Right lobe of liver (tissue), 6 donors: ENCODE measurements at regions not wholly inside any gene's neighbourhood (a gene's known extent, or its start where the extent isn't known, plus 50 kb on each side); places are given as distances from the start of the nearest gene placed in this dataset.

Experiments
- ATAC-seq, 4 donors: fragments of 200-7000 bp; cut with Tn5 transposase; one replicate each; pipeline ENCODE4 v1.9.1; 2020; ENCODE audit warnings: mild to moderate bottlenecking in 4 of 4, moderate library complexity in 4 of 4
- DNase-seq, 3 donors: peaks; one replicate each; pipeline ENCODE4 v3.0.0-alpha.2; 2020
- H3K27ac ChIP-seq, 3 donors: fragments of 200-600 bp; one replicate each; pipeline ENCODE4 v1.8.0; 2022
- H3K27me3 ChIP-seq, 2 donors: fragments of 200-600 bp; one replicate each; pipeline ENCODE4 v1.8.0; 2022
- H3K36me3 ChIP-seq, 4 donors: fragments of 200-600 bp; sonication (generic) in 1 of 4; one replicate each; pipeline versions ENCODE4 v1.5.1 to v1.8.0; 2017 to 2022; ENCODE audit warnings: control low read depth in 1 of 4
- H3K4me1 ChIP-seq, 4 donors: fragments of 200-600 bp; sonication (generic) in 1 of 4; one replicate each; pipeline versions ENCODE4 v1.5.1 to v1.8.0; 2017 to 2022; ENCODE audit warnings: control low read depth in 1 of 4
- H3K4me3 ChIP-seq, 3 donors: fragments of 200-600 bp; one replicate each; pipeline ENCODE4 v1.8.0; 2022
- H3K9me3 ChIP-seq, 4 donors: fragments of 200-600 bp; sonication (generic) in 1 of 4; one replicate each; pipeline versions ENCODE4 v1.5.1 to v1.8.0; 2017 to 2022; ENCODE audit warnings: control low read depth in 1 of 4
- POLR2A ChIP-seq: fragments of 450-650 bp; IDR thresholded peaks from one replicate; pipeline ENCODE4 v1.6.1; 2017; ENCODE audit warnings: antibody characterized with exemption, mild to moderate bottlenecking
- WGBS: methylation state at CpG from one replicate; pipeline ENCODE4 v1.1.6; 2018; ENCODE audit warnings: low coverage, low lambda C conversion rate; ENCODE audit not compliant: insufficient coverage; ENCODE audit errors: missing lambda C conversion rate; 5-methylcytosine and 5-hydroxymethylcytosine counted together
- intact Hi-C, 2 donors: fragments of 100-400 bp; cut with DNase I; formaldehyde crosslinking; loops; one replicate each; pipeline versions ENCODE4 v1.11.2 to v1.14.1; 2022
- TF ChIP-seq, protein P1 (sequence below), 4 donors: fragments of 200-600 bp in 3 of 4; fragments of 450-650 bp in 1 of 4; IDR thresholded peaks; one replicate each; pipeline versions ENCODE4 v1.5.1 to v1.8.0; 2016 to 2022; ENCODE audit warnings: antibody characterized with exemption in 4 of 4, mild to moderate bottlenecking in 2 of 4
- donor health status: DM: no; HTN: yes; CAD: no.
- donor health status: DM: no; HTN: no; CAD: no.
- donor health status: DM: no; HTN: no; CAD: no.
- donor health status: DM: no; HTN: yes; CAD: no.
- donor health status: DM: no; HTN: yes; CAD: no.

DNA sequence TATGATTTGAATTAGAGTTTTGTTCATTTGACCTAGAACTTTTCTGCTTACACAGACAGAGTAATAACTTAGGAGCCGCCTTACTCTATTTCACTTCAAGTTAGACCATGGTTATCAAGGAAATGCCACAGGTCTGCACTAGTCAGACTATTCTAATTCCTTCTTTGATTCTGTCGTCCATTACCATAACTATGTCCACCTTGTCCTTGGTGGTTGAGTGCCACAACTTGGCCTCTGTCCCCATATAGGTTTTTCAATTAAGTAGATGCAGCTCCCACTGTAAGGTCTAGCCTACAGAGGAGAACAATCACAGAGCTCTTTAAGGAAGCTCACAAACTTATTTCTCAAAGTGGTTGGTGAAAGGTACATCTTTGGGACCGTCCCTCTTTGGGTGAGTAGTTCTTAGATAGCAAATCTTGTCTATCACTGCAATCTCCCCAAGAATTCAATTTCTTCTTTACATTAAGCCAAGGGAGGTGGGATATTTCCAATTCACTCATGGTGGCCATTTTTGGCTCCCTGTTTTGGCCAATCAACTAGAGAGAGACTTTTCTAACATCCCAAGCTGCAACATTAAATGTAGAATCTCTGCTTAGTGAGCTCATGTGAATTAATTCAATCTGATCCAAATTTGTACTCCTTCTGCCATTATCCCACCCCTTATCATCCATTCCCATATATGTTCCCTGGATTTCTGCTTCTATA lies 434.6 kb downstream of the ADAMTS20 start:
- no peak for TF ChIP-seq POLR2A
- TF ChIP-seq, protein P1, sequence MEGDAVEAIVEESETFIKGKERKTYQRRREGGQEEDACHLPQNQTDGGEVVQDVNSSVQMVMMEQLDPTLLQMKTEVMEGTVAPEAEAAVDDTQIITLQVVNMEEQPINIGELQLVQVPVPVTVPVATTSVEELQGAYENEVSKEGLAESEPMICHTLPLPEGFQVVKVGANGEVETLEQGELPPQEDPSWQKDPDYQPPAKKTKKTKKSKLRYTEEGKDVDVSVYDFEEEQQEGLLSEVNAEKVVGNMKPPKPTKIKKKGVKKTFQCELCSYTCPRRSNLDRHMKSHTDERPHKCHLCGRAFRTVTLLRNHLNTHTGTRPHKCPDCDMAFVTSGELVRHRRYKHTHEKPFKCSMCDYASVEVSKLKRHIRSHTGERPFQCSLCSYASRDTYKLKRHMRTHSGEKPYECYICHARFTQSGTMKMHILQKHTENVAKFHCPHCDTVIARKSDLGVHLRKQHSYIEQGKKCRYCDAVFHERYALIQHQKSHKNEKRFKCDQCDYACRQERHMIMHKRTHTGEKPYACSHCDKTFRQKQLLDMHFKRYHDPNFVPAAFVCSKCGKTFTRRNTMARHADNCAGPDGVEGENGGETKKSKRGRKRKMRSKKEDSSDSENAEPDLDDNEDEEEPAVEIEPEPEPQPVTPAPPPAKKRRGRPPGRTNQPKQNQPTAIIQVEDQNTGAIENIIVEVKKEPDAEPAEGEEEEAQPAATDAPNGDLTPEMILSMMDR (IDR thresholded peaks at IDR 0.05): no peak
- H3K27me3 ChIP-seq: no peaks in the 10 kb centered on the region
- no peak overlapping the region for H3K4me3 ChIP-seq
- no peaks in the 10 kb centered on the region for H3K4me1 ChIP-seq
- no peak for DNase-seq
- intact Hi-C loops: no loop called here
- H3K27ac ChIP-seq: no peak overlapping the region
- no peaks in the 10 kb centered on the region for H3K36me3 ChIP-seq
- no peak for ATAC-seq
- 44% methylated on average over 3 of the region's 3 CpGs for WGBS
- H3K9me3 ChIP-seq: no peaks in the 10 kb centered on the region

DNA sequence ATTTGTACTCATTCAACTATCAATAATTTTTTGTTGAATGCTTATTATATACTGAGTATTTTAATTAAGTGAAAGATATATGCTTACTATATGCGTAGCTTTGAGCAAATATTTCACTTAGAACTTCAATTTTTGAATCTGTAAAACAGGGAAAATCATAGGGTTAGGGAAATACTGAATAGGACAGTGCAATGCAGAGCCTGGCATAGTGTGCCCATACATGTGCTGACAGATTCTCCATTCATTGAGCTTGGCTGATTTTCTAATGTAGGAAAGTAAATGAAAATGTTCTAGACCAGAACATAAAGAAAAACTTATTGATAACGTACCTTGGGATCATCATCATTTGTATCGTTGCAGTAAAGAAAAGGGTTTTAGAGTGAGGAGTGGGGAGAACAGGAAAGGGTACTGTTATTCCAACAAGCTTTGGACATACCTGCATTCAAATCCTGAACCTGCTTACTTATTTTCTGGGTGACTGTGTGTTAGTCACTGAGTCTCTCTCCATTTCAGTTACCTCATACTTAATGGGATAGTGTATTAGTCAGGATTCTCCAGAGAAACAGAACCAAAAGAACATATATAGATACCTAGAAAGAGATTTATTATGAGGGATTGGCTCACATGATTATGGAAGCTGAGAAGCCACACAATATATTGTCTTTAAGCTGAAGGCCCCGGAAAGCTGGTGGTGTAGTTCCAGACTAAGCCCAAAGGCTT lies 436.4 kb downstream of the ADAMTS20 start:
- DNase-seq (no peak), ATAC-seq (no peak)
- no peak for TF ChIP-seq POLR2A
- TF ChIP-seq, protein P1 (IDR thresholded peaks at IDR 0.05): no peak
- intact Hi-C loops: no loop called here
- no peaks in the 10 kb centered on the region for H3K27me3 ChIP-seq
- H3K4me3 ChIP-seq: no peak overlapping the region
- 43% methylated on average over 4 of the region's 4 CpGs for WGBS
- no peaks in the 10 kb centered on the region for H3K9me3 ChIP-seq
- H3K36me3 ChIP-seq: no peaks in the 10 kb centered on the region
- no peaks in the 10 kb centered on the region for H3K4me1 ChIP-seq
- no peak overlapping the region for H3K27ac ChIP-seq

DNA sequence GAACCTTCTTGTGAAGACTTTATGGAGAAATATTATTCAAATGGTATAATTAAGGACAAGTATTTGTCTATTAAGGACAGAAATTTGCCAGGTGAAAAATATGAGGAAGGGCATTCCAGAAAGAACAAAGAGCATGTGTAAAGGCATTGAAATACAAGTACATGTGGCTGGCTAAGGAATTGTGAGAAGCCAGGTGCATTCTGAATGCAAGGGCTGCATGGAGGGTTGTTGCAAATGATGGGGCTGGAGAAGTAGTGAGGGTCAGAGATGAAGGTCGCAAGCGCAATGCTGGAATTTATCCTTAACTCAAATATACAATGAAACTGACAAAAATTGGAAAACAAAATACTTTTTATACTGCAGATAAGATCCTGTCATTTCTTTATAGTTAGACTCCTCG lies 437.7 kb downstream of the ADAMTS20 start:
- intact Hi-C loops: no loop called here
- TF ChIP-seq POLR2A: no peak
- TF ChIP-seq, protein P1 (IDR thresholded peaks at IDR 0.05): no peak
- Histone ChIP-seq H3K36me3 (no peaks in the 10 kb centered on the region), H3K4me1 (no peaks in the 10 kb centered on the region), H3K27me3 (no peaks in the 10 kb centered on the region), H3K27ac (no peak overlapping the region), H3K9me3 (no peaks in the 10 kb centered on the region), H3K4me3 (no peak overlapping the region)
- no peak for DNase-seq
- ATAC-seq: no peak
- 57% methylated on average over 3 of the region's 3 CpGs for WGBS

DNA sequence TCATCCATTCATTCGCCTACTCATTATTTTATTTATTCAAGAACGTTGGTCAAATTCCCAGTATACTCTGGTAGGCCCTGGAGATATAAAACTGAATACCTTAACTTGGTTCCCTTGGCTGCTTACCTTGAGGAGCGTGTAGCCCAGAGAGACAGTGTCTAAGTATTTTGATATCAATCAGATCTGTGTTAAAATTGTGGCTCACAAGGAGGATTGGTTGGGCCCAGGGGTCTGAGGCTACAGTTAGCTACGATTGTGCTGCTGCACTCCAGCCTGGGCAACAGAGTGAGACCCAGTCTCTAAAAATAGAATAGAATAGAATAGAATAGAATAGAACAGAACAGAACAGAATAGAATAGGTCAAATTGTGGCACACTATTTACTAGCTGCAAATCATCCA lies 438.4 kb downstream of the ADAMTS20 start:
- no peak for ATAC-seq
- intact Hi-C loops: no loop called here
- Histone ChIP-seq H3K4me1 (no peaks in the 10 kb centered on the region), H3K9me3 (no peaks in the 10 kb centered on the region), H3K27ac (no peak overlapping the region), H3K36me3 (no peaks in the 10 kb centered on the region), H3K4me3 (no peak overlapping the region), H3K27me3 (no peaks in the 10 kb centered on the region)
- WGBS: 42% methylated on average over 4 of the region's 4 CpGs
- no peak for TF ChIP-seq POLR2A
- TF ChIP-seq, protein P1 (IDR thresholded peaks at IDR 0.05): no peak
- no peak for DNase-seq
